HCT116 (cell line): ENCODE measurements at regions not wholly inside any gene's neighbourhood (a gene's known extent, or its start where the extent isn't known, plus 50 kb on each side); places are given as distances from the start of the nearest gene placed in this dataset.

Experiments
- ATAC-seq: fragments of 200-7000 bp; cut with Tn5 transposase; 2 replicates; pipeline ENCODE4 v1.9.1; 2020; ENCODE audit warnings: mild to moderate bottlenecking, moderate library complexity
- BruUV-seq: library from RNA; stranded (reverse); fragments of 400-500 nt; replicated peaks from 2 replicates; lab custom pipeline; 2021; lab: Mats Ljungman, UMichigan
- CTCF ChIA-PET: fragments of 300-600 bp; sonication (Branson Sonifier 250); formaldehyde crosslinking; loops from one replicate; lab custom pipeline; 2021; ENCODE audit warnings: antibody characterized with exemption; lab: Charles Lee
- POLR2A ChIA-PET: fragments of 300-600, 350-600 bp; sonication (Branson Sonifier 250); formaldehyde crosslinking; loops from one replicate; lab custom pipeline; 2021; ENCODE audit warnings: antibody characterized with exemption; lab: Charles Lee
- RAD21 ChIA-PET, 2 experiments: fragments of 300-600 bp; sonication (Branson Sonifier 250); formaldehyde crosslinking; loops; one replicate each; lab custom pipeline; 2023; ENCODE audit warnings: low total read pairs in 2 of 2; ENCODE audit not compliant: uncharacterized antibody in 2 of 2, unreplicated experiment in 2 of 2, low non-redundant PET in 1 of 2; lab: Charles Lee
- DNase-seq: peaks from one replicate; pipeline ENCODE4 v3.0.0-alpha.2; 2010; ENCODE audit warnings: low read depth, low spot score
- H2AFZ ChIP-seq: fragments of 200-600 bp; shearing (Covaris generic), sonication (generic); 2 replicates; pipeline ENCODE4 v1.6.1; 2017; ENCODE audit warnings: low read depth, mixed run types, mixed read lengths, antibody characterized with exemption, low read length; ENCODE audit not compliant: poor library complexity, severe bottlenecking
- H3K27ac ChIP-seq: 2 replicates; pipeline ENCODE4 v1.5.1; 2012; ENCODE audit warnings: low read depth, low read length
- H3K27me3 ChIP-seq: fragments of 200-600 bp; sonication (generic); 2 replicates; pipeline ENCODE4 v1.6.1; 2016; ENCODE audit warnings: mixed run types, low read length, mixed read lengths; ENCODE audit not compliant: insufficient read depth
- H3K36me3 ChIP-seq, 2 experiments: fragments of 200-500 bp in 1 of 2; fragments of 200-600 bp in 1 of 2; sonication (Bioruptor generic) in 1 of 2; sonication (generic) in 1 of 2; 2 replicates each; pipeline versions ENCODE4 v1.5.1 to v1.6.1; 2014 to 2016; ENCODE audit warnings: low read length in 2 of 2, inconsistent platforms in 1 of 2, mixed read lengths in 1 of 2, mixed run types in 1 of 2; ENCODE audit not compliant: insufficient read depth in 2 of 2, control insufficient read depth in 1 of 2
- H3K4me1 ChIP-seq, 2 experiments: fragments of 200-600 bp in 1 of 2; sonication (generic) in 1 of 2; 2 replicates each; pipeline versions ENCODE4 v1.5.1 to v1.6.1; 2012 to 2017; ENCODE audit warnings: low read length in 2 of 2, inconsistent platforms in 1 of 2, mild to moderate bottlenecking in 1 of 2, mixed read lengths in 1 of 2, mixed run types in 1 of 2, moderate library complexity in 1 of 2; ENCODE audit not compliant: insufficient read depth in 2 of 2, control insufficient read depth in 1 of 2
- H3K4me2 ChIP-seq: fragments of 200-600 bp; sonication (generic); 2 replicates; pipeline ENCODE4 v1.6.1; 2017; ENCODE audit warnings: mixed run types, low read length, mixed read lengths
- H3K4me3 ChIP-seq, 2 experiments: fragments of 200-600 bp in 1 of 2; sonication (generic) in 1 of 2; replicated peaks in 1 of 2; 2 replicates each; pipeline ENCODE4 v1.5.1; 2011 to 2016; ENCODE audit warnings: low read length in 2 of 2, control low read depth in 1 of 2, low read depth in 1 of 2, mild to moderate bottlenecking in 1 of 2, mixed read lengths in 1 of 2, mixed run types in 1 of 2
- H3K79me2 ChIP-seq: fragments of 200-600 bp; sonication (generic); 2 replicates; pipeline ENCODE4 v1.6.1; 2017; ENCODE audit warnings: mild to moderate bottlenecking, mixed run types, low read length, moderate library complexity, mixed read lengths; ENCODE audit not compliant: insufficient read depth
- H3K9ac ChIP-seq: fragments of 200-600 bp; sonication (generic); 2 replicates; pipeline ENCODE4 v1.6.1; 2016; ENCODE audit warnings: low read length, mixed read lengths
- H3K9me2 ChIP-seq: fragments of 200-600 bp; sonication (generic), shearing (Covaris generic); 2 replicates; pipeline ENCODE4 v1.6.1; 2017; ENCODE audit warnings: mixed run types, mild to moderate bottlenecking, moderate library complexity; ENCODE audit not compliant: insufficient read depth
- H3K9me3 ChIP-seq, 2 experiments: fragments of 200-500 bp in 1 of 2; fragments of 200-600 bp in 1 of 2; sonication (Bioruptor generic) in 1 of 2; sonication (generic) in 1 of 2; 2 replicates each; pipeline ENCODE4 v1.6.1; 2014 to 2017; ENCODE audit warnings: low read length in 2 of 2, mixed read lengths in 2 of 2, inconsistent platforms in 1 of 2, low read depth in 1 of 2, mild to moderate bottlenecking in 1 of 2, mixed run types in 1 of 2, moderate library complexity in 1 of 2; ENCODE audit not compliant: control insufficient read depth in 1 of 2, insufficient read depth in 1 of 2
- H4K20me1 ChIP-seq: fragments of 200-600 bp; sonication (generic), shearing (Covaris generic); 2 replicates; pipeline ENCODE4 v1.6.1; 2017; ENCODE audit warnings: mixed run types, mild to moderate bottlenecking, moderate library complexity; ENCODE audit not compliant: insufficient read depth
- CEBPB ChIP-seq: IDR thresholded peaks from 2 replicates; pipeline ENCODE4 v1.6.1; 2012; ENCODE audit warnings: low read depth
- CTCF ChIP-seq, 3 experiments: fragments of 200-600 bp in 1 of 3; sonication (generic) in 1 of 3; IDR thresholded peaks in 2 of 3; conservative IDR thresholded peaks in 1 of 3; 2 replicates each; pipeline ENCODE4 v1.5.1; 2012 to 2017; ENCODE audit warnings: low read depth in 2 of 3, low read length in 2 of 3, antibody characterized with exemption in 1 of 3, borderline replicate concordance in 1 of 3, control low read depth in 1 of 3, mild to moderate bottlenecking in 1 of 3, mixed read lengths in 1 of 3, mixed run types in 1 of 3, moderate library complexity in 1 of 3; ENCODE audit not compliant: insufficient read depth in 1 of 3
- EGR1 ChIP-seq: IDR thresholded peaks from 2 replicates; pipeline ENCODE4 v1.6.1; 2012; ENCODE audit warnings: low read depth
- EZH2 ChIP-seq: fragments of 200-600 bp; sonication (generic); IDR thresholded peaks from 2 replicates; pipeline ENCODE4 v1.6.1; 2017; ENCODE audit warnings: antibody characterized with exemption, mixed run types
- EZH2phosphoT487 ChIP-seq: fragments of 200-600 bp; IDR thresholded peaks from 2 replicates; pipeline ENCODE4 v1.6.1; 2018; ENCODE audit warnings: antibody characterized with exemption, borderline replicate concordance
- FOSL1 ChIP-seq: IDR thresholded peaks from 2 replicates; pipeline ENCODE4 v1.6.1; 2012; ENCODE audit warnings: low read depth
- JUND ChIP-seq: IDR thresholded peaks from 2 replicates; pipeline ENCODE4 v1.6.1; 2012
- POLR2A ChIP-seq: IDR thresholded peaks from 2 replicates; pipeline ENCODE4 v1.7.0; 2011; ENCODE audit warnings: borderline replicate concordance; ENCODE audit not compliant: insufficient read depth, insufficient read length; ENCODE audit errors: extremely low read depth
- REST ChIP-seq: IDR thresholded peaks from 2 replicates; pipeline ENCODE4 v1.6.1; 2012; ENCODE audit warnings: low read depth
- SIN3A ChIP-seq: IDR thresholded peaks from 2 replicates; pipeline ENCODE4 v1.6.1; 2012; ENCODE audit warnings: low read depth
- SP1 ChIP-seq: IDR thresholded peaks from 2 replicates; pipeline ENCODE4 v1.6.1; 2012; ENCODE audit warnings: low read depth
- SRF ChIP-seq: IDR thresholded peaks from 2 replicates; pipeline ENCODE4 v1.6.1; 2012; ENCODE audit warnings: low read depth
- TCF7L2 ChIP-seq: IDR thresholded peaks from 2 replicates; pipeline ENCODE4 v1.7.0; 2011; ENCODE audit warnings: borderline replicate concordance, inconsistent platforms; ENCODE audit not compliant: insufficient read depth, insufficient read length; ENCODE audit errors: extremely low read depth
- ZFX ChIP-seq: fragments of 450-650 bp; IDR thresholded peaks from 2 replicates; pipeline ENCODE4 v1.6.1; 2017
- ZNF274 ChIP-seq: fragments of 200-500 bp; sonication (Bioruptor generic); IDR thresholded peaks from 2 replicates; pipeline ENCODE4 v1.6.1; 2014; ENCODE audit warnings: mild to moderate bottlenecking, low read depth, low read length, inconsistent platforms
- intact Hi-C: fragments of 100-400 bp; cut with micrococcal nuclease; formaldehyde crosslinking; loops from 2 replicates; pipeline ENCODE4 v1.10.0; 2022

- Histone ChIP-seq H4K20me1 (no peaks in the 10 kb centered on the region), H3K79me2 (no peaks in the 10 kb centered on the region), H3K27ac (no peak overlapping the region), H3K4me1 (no peaks in the 10 kb centered on the region), H3K4me3 (no peak overlapping the region), H3K27me3 (no peaks in the 10 kb centered on the region), H3K9me2 (no peaks in the 10 kb centered on the region), H3K4me2 (no peak overlapping the region), H3K9me3 (no peaks in the 10 kb centered on the region), H3K36me3 (no peaks in the 10 kb centered on the region), H3K9ac (no peak overlapping the region), H2AFZ (no peak overlapping the region)
- POLR2A ChIA-PET = no interaction called here
- DNase-seq (no peak), ATAC-seq (no peak)
- CTCF ChIA-PET = no interaction called here
- RAD21 ChIA-PET = no interaction called here
- no peak for TF ChIP-seq SP1
- TF ChIP-seq JUND = no peak
- no peak for TF ChIP-seq EGR1
- TF ChIP-seq POLR2A = no peak
- TF ChIP-seq EZH2phosphoT487 = no peak
- no peak for TF ChIP-seq SIN3A
- no peak for TF ChIP-seq REST
- intact Hi-C loops = no loop called here
- no TSS peak for BruUV-seq
Measured at GRCh38 chr17:70517816-70518215, 348.5 kb downstream of the KCNJ2 start.

- Histone ChIP-seq H3K27ac (no peak overlapping the region), H3K9me2 (no peaks in the 10 kb centered on the region), H3K4me3 (no peak overlapping the region), H3K79me2 (no peaks in the 10 kb centered on the region), H3K9me3 (no peaks in the 10 kb centered on the region), H2AFZ (no peak overlapping the region), H3K4me1 (no peaks in the 10 kb centered on the region), H3K36me3 (no peaks in the 10 kb centered on the region), H4K20me1 (no peaks in the 10 kb centered on the region), H3K4me2 (no peak overlapping the region), H3K27me3 (no peaks in the 10 kb centered on the region), H3K9ac (no peak overlapping the region)
- ATAC-seq = no peak
- ChIA-PET RAD21 (no interaction called here), CTCF (no interaction called here), POLR2A (no interaction called here)
- intact Hi-C loops = no loop called here
- no peak for DNase-seq
- BruUV-seq = no TSS peak
- no peak for TF ChIP-seq SRF
- no peak for TF ChIP-seq SIN3A
- no peak for TF ChIP-seq CEBPB
- no peak for TF ChIP-seq CTCF (IDR thresholded peaks at IDR 0.05 in 2 of 3, conservative IDR thresholded peaks at IDR 0.05 in 1 of 3; ENCODE audit: borderline replicate concordance in 1 of 3, insufficient read depth in 1 of 3, low read depth in 2 of 3, low read length in 2 of 3)
- no peak for TF ChIP-seq EZH2
- TF ChIP-seq TCF7L2 = no peak
- TF ChIP-seq FOSL1 = no peak
- no peak for TF ChIP-seq ZFX
- no peak for TF ChIP-seq ZNF274
- no peak for TF ChIP-seq JUND
- no peak for TF ChIP-seq EGR1
Measured at GRCh38 chr17:70519300-70519699, 350.0 kb downstream of the KCNJ2 start.
